DMS 273 (cell line): ENCODE measurements at regions not wholly inside any gene's neighbourhood (a gene's known extent, or its start where the extent isn't known, plus 50 kb on each side); places are given as distances from the start of the nearest gene placed in this dataset.

Source experiments
- DNase-seq: peaks from one replicate; lab custom pipeline; 2025; ENCODE audit not compliant: unreplicated experiment; lab: John Stamatoyannopoulos, UW

GRCh38 chr3:87044846-87045245 lies 53.9 kb upstream of the VGLL3 start:
- DNase-seq = no peak

DNA sequence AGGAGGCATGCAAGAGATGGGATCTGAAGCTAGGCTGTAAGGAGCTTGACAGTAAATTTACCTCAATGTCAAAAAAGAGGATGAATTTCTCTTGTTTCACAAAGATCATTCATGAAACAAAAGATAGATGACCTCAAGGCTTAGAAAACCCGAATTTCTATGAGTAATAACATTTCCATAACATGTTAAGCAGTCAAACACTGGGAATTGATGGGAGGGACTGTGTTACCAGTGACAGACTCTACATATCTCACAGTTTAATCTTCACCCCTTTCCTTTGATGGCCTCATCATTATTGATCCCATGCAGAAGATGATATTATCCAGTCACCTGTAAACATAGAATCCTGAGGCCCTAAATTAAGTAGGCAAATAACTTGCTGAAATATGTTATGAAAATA lies 53.5 kb upstream of the VGLL3 start:
- DNase-seq = no peak

DNA sequence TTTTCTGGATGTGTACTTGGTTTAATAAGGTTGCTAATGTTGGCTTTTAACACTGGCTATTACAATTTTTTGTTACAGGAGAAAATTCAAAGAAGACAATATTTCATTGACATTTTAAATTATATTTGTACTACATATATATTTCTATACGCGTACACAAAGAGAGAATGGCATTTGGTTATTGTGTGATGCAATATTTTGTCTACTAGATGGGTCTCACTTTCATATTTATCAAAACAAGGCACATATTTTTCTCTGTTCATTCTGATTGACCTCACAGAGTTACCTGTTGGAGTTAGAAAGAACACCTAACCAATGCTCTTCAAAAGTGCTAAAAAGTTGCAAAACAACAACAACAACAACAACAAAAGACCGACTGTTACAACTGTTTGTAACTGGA lies 50.2 kb upstream of the VGLL3 start:
- DNase-seq = no peak
